AG10803 (cell line): ENCODE measurements at regions not wholly inside any gene's neighbourhood (a gene's known extent, or its start where the extent isn't known, plus 50 kb on each side); places are given as distances from the start of the nearest gene placed in this dataset.

Experiments used
- DNase-seq: peaks from one replicate; pipeline ENCODE4 v3.0.0; 2010; ENCODE audit warnings: low read depth
- H3K4me3 ChIP-seq: 2 replicates; pipeline ENCODE4 v1.5.1; 2011; ENCODE audit warnings: mild to moderate bottlenecking, low read length, control low read depth
- TF ChIP-seq, protein P1 (sequence below): conservative IDR thresholded peaks from 2 replicates; pipeline ENCODE4 v1.5.1; 2011; ENCODE audit warnings: mild to moderate bottlenecking, low read length, control low read depth, inconsistent platforms

GRCh38 chr10:128751851-128752250 lies 625.6 kb upstream of the MKI67 start:
- no peak for DNase-seq
- TF ChIP-seq, protein P1, sequence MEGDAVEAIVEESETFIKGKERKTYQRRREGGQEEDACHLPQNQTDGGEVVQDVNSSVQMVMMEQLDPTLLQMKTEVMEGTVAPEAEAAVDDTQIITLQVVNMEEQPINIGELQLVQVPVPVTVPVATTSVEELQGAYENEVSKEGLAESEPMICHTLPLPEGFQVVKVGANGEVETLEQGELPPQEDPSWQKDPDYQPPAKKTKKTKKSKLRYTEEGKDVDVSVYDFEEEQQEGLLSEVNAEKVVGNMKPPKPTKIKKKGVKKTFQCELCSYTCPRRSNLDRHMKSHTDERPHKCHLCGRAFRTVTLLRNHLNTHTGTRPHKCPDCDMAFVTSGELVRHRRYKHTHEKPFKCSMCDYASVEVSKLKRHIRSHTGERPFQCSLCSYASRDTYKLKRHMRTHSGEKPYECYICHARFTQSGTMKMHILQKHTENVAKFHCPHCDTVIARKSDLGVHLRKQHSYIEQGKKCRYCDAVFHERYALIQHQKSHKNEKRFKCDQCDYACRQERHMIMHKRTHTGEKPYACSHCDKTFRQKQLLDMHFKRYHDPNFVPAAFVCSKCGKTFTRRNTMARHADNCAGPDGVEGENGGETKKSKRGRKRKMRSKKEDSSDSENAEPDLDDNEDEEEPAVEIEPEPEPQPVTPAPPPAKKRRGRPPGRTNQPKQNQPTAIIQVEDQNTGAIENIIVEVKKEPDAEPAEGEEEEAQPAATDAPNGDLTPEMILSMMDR: no peak
- H3K4me3 ChIP-seq: no peak overlapping the region

DNA sequence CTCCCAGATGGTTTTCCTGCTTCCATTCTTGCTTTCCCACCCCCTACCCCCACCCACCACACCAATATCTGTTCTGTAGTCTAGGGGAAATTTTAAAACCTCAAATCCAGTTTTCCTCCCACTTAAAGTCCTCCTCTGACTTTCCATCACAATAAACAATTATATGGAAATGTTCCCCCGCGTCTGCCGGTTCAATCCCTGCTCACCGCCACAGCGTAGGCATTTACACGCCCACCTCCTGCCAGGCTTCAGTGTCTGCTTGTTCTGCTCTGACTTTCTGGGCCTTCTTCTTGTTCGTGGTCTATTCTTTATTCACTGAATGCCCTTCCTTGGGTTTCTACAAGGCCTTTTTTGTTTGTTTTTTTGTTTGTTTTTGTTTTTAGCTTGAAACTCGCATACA lies 633.0 kb upstream of the MKI67 start:
- TF ChIP-seq, protein P1: no peak
- H3K4me3 ChIP-seq: no peak overlapping the region
- DNase-seq: no peak

DNA sequence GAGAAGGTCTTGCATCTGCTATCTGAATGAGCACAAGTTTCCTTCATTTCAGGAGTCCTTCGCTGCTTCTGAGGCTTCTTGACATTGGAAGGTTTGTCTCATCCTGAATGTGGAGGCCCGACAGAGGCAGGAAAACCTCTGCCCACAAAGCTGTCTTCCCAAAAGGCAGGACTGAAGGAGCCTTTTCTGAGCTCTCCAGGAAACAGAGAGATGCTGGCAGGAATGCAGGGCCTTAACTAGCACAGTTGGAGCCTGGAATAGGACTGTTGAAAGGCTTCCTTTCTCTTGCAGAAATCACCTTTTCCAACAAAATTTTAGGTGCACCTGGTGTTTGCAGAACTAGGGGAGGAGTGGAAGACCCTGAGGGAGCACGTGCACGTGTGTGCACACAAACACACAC lies 637.4 kb upstream of the MKI67 start:
- H3K4me3 ChIP-seq: no peak overlapping the region
- DNase-seq: no peak
- TF ChIP-seq, protein P1: no peak

GRCh38 chr10:128764190-128764589 lies 638.0 kb upstream of the MKI67 start:
- no peak overlapping the region for H3K4me3 ChIP-seq
- DNase-seq: no peak
- TF ChIP-seq, protein P1: no peak

DNA sequence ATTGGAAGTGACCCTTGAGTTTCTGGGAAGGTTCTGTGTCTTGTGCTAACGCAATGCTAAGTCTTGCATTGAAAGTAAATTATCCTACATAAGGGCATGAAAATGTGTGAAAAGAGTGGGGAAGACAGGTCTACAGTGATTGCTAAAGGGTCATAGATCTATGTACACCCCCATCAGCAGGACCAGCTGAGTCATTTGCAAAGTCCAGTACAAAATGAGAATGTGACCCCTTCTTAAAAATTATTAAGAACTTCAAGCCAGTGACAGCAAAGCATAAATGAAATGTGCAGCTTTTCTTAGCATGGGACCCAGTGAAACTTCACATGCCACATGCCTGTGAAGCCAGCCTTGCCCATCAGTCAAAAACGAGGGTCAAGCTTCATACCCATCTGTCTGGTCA lies 640.7 kb upstream of the MKI67 start:
- H3K4me3 ChIP-seq: no peak overlapping the region
- TF ChIP-seq, protein P1: no peak
- DNase-seq: no peak

DNA sequence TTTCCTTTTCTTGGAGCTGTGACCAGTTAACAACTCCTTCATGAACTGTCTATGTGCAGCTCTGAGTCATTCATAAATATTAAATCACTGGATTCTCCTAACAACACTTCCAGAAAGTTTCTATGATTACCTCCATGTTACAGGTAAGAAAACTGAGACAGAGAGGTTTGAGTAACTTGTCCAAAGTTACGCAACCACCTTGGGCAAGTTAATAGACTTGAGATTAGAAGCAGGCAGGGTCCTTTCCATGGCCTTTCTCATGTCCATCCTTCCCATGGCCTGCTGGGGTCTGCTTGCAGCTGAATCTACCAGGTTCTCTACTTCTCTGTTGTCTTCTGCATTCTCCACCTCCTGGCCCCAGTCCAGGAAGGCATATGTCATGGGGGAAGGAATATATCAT lies 648.8 kb upstream of the MKI67 start:
- no peak for DNase-seq
- no peak overlapping the region for H3K4me3 ChIP-seq
- TF ChIP-seq, protein P1: no peak

DNA sequence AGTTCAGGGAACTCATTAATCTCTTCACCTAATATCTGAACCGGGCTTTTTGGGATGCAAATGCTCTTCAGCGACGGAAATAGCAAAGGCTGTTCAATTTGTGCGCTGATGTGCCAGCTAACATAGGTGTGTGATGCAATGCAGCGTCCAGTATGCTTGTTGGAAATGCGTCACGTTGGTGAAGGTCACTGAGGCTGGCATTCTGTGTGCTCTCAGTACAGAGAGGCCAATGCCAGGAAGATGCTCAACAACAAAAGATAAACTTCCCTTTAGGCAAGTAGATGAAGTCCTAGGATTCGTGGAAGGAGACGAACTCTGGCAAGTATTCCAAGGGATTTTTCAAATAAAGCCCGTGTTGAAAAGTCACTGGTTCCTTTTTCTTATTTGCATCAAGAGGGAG lies 649.5 kb upstream of the MKI67 start:
- no peak for DNase-seq
- TF ChIP-seq, protein P1: no peak
- H3K4me3 ChIP-seq: no peak overlapping the region
